ENCODE measurements at regions not wholly inside any gene's neighbourhood (a gene's known extent, or its start where the extent isn't known, plus 50 kb on each side); places are given as distances from the start of the nearest gene placed in this dataset.

DNA sequence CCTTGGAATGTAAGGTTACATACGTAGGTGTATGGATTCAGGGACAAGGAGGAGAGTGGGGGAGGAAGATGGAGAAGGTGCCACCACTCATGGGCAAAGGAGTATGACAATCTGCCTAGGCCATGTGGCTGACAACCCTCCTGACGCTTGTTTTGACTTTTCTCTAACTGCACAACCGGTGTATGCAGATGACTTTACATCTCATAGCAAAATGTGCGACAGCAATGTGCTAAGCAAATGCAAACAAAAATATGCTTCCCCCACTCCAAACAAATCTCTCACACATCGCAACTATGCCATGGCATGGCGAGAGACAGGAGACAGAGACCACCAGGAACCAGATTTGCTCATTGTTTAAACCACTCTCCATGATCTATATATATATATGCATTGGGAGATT lies 191.8 kb downstream of the BLID start:
- POLR2A ChIA-PET, result no interaction called here
- Histone ChIP-seq H3K4me3 (ENCODE audit: low read depth, low read length) (no peak overlapping the region), H3K9me3 (ENCODE audit: control insufficient read depth, insufficient read depth, low read length) (no peaks in the 10 kb centered on the region; the same call in 1 of the 2 replicates), H3K27ac (ENCODE audit: low read depth, low read length) (no peak overlapping the region), H3K27me3 (ENCODE audit: control insufficient read depth, insufficient read depth, low read length) (no peaks in the 10 kb centered on the region)
- no peak for DNase-seq (ENCODE audit: low read depth, low spot score)
- CTCF ChIA-PET, result no interaction called here
- TF ChIP-seq, protein P1, sequence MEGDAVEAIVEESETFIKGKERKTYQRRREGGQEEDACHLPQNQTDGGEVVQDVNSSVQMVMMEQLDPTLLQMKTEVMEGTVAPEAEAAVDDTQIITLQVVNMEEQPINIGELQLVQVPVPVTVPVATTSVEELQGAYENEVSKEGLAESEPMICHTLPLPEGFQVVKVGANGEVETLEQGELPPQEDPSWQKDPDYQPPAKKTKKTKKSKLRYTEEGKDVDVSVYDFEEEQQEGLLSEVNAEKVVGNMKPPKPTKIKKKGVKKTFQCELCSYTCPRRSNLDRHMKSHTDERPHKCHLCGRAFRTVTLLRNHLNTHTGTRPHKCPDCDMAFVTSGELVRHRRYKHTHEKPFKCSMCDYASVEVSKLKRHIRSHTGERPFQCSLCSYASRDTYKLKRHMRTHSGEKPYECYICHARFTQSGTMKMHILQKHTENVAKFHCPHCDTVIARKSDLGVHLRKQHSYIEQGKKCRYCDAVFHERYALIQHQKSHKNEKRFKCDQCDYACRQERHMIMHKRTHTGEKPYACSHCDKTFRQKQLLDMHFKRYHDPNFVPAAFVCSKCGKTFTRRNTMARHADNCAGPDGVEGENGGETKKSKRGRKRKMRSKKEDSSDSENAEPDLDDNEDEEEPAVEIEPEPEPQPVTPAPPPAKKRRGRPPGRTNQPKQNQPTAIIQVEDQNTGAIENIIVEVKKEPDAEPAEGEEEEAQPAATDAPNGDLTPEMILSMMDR (IDR thresholded peaks at IDR 0.05; ENCODE audit: low read depth, low read length), result no peak

DNA sequence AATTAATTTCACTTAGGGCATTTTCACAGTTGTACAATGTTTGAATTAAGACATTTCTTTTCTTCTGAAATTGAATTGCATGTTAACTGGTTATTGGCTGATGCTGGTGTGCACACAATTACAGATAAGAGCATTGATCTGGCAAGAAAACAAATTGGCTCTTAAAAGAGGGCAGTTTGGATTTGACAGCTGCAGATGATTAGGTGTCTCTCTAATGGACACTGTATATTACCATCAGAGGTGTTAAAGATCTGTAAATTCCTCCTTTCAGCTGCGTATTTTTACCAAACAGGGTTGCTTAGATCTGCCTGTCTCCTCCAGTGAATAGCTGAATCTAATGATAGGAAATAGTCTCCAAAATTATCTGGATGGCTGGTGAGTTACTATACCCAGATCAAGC lies 198.5 kb downstream of the BLID start:
- DNase-seq (ENCODE audit: low read depth, low spot score), result no peak
- TF ChIP-seq, protein P1 (IDR thresholded peaks at IDR 0.05; ENCODE audit: low read depth, low read length), result no peak
- H3K27me3 ChIP-seq (ENCODE audit: control insufficient read depth, insufficient read depth, low read length), result no peaks in the 10 kb centered on the region
- H3K9me3 ChIP-seq (ENCODE audit: control insufficient read depth, insufficient read depth, low read length), result no peaks in the 10 kb centered on the region; the same call in 1 of the 2 replicates
- H3K4me3 ChIP-seq (ENCODE audit: low read depth, low read length), result no peak overlapping the region
- no peak overlapping the region for H3K27ac ChIP-seq (ENCODE audit: low read depth, low read length)
- ChIA-PET POLR2A (no interaction called here), CTCF (no interaction called here)

DNA sequence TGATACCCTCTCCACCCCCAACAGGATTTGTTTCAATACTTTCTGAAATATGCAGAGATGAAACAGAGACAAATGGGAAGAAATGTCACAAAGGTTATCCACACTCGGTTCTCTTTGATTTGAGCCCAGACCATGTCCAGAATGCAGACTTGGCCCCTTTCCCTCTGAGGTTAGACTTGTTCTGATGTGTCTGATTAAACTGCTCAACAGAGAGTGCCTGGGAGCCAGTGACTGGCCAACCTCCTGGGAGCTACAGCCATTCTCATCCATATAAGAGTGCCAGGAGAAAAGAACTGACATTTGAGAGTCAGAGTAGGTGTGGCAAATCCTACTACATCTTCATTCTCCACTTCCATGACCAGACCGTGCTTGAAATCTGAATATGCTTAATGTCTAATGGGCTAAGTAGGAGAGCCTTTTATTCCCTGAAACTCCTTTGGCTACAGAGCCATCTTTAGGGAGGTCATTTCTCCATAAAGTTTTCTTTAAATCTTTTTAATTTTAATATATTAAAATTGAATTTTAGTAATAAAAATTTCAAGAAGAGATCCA lies 201.4 kb downstream of the BLID start:
- Histone ChIP-seq H3K27ac (ENCODE audit: low read depth, low read length) (no peak overlapping the region), H3K9me3 (ENCODE audit: control insufficient read depth, insufficient read depth, low read length) (no peaks in the 10 kb centered on the region), H3K4me3 (ENCODE audit: low read depth, low read length) (no peak overlapping the region), H3K27me3 (ENCODE audit: control insufficient read depth, insufficient read depth, low read length) (no peaks in the 10 kb centered on the region)
- TF ChIP-seq, protein P1 (IDR thresholded peaks at IDR 0.05; ENCODE audit: low read depth, low read length), result no peak
- ChIA-PET POLR2A (no interaction called here), CTCF (no interaction called here)
- no peak for DNase-seq (ENCODE audit: low read depth, low spot score)

DNA sequence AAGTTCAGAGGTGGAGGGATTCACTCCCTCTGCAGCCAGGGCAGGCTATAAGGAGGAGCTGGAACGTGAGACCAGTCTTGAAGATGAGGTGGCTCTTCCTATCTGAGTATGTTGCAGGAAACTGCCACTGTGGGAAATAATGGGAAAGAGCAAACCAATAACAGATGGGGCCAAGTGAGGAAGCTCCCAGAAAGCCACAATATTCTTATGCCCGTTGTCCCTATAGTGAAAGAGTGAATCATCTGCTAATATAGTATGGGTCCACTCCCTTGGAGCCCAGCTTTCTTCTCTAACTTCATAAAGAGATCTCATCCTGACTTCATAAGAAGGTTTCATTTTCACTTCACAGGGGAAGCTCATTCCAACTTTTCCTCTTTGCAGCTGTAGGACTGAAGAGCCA lies 206.4 kb downstream of the BLID start:
- Histone ChIP-seq H3K27me3 (ENCODE audit: control insufficient read depth, insufficient read depth, low read length) (no peaks in the 10 kb centered on the region), H3K27ac (ENCODE audit: low read depth, low read length) (no peak overlapping the region), H3K9me3 (ENCODE audit: control insufficient read depth, insufficient read depth, low read length) (no peaks in the 10 kb centered on the region), H3K4me3 (ENCODE audit: low read depth, low read length) (no peak overlapping the region)
- ChIA-PET CTCF (interaction anchor here (0.6 kb wide), 1 partner anchor 81 kb away, joined by 3 read pairs; no protein-coding TSS in a partner anchor), POLR2A (no interaction called here)
- no peak for DNase-seq (ENCODE audit: low read depth, low spot score)
- TF ChIP-seq, protein P1 (IDR thresholded peaks at IDR 0.05; ENCODE audit: low read depth, low read length), result no peak

DNA sequence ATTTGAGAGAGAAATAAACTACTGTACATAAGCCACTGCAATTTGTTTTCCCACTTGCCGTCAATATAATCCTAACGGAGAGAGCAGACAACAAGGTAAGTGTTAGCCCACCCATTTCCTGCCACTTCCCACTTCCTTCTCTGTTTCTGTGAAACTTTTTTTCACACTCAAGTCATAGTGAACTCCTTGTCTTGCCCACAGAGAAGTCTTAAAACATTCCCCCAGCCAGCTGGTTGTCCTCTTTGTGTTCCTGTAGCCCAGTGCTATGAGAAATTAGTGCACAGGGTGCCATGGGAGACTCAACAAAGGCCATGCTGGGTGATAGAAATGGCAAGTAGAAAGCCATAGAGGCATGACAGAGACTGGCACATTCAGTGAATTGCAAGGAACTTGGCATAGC lies 208.6 kb downstream of the BLID start:
- POLR2A ChIA-PET, result no interaction called here
- CTCF ChIA-PET, result no interaction called here
- DNase-seq (ENCODE audit: low read depth, low spot score), result no peak
- Histone ChIP-seq H3K4me3 (ENCODE audit: low read depth, low read length) (no peak overlapping the region), H3K27me3 (ENCODE audit: control insufficient read depth, insufficient read depth, low read length) (no peaks in the 10 kb centered on the region), H3K27ac (ENCODE audit: low read depth, low read length) (no peak overlapping the region), H3K9me3 (ENCODE audit: control insufficient read depth, insufficient read depth, low read length) (no peaks in the 10 kb centered on the region)
- TF ChIP-seq, protein P1 (IDR thresholded peaks at IDR 0.05; ENCODE audit: low read depth, low read length), result no peak
